HUES6 (cell line): ENCODE measurements at regions not wholly inside any gene's neighbourhood (a gene's known extent, or its start where the extent isn't known, plus 50 kb on each side); places are given as distances from the start of the nearest gene placed in this dataset.

Experiments
- H3K27ac ChIP-seq: 2 replicates; pipeline ENCODE4 v1.7.0; 2013; ENCODE audit warnings: low read depth, mild to moderate bottlenecking, low read length, inconsistent platforms
- H3K27me3 ChIP-seq: 2 replicates; pipeline ENCODE4 v1.6.1; 2013; ENCODE audit warnings: low read length; ENCODE audit not compliant: control insufficient read depth, insufficient read depth
- H3K36me3 ChIP-seq: 2 replicates; pipeline ENCODE4 v1.6.1; 2013; ENCODE audit warnings: low read length; ENCODE audit not compliant: control insufficient read depth, insufficient read depth
- H3K4me1 ChIP-seq: 2 replicates; pipeline ENCODE4 v1.6.1; 2013; ENCODE audit warnings: low read length; ENCODE audit not compliant: control insufficient read depth, insufficient read depth
- H3K4me3 ChIP-seq: 2 replicates; pipeline ENCODE4 v1.5.1; 2013; ENCODE audit warnings: low read depth, low read length
- H3K9ac ChIP-seq: one replicate; pipeline ENCODE4 v1.6.1; 2013; ENCODE audit warnings: mild to moderate bottlenecking, low read length
- H3K9me3 ChIP-seq: 2 replicates; pipeline ENCODE4 v1.6.1; 2013; ENCODE audit warnings: low read depth, low read length; ENCODE audit not compliant: control insufficient read depth, insufficient read depth

- Histone ChIP-seq H3K27ac (no peak overlapping the region), H3K36me3 (no peaks in the 10 kb centered on the region), H3K27me3 (no peaks in the 10 kb centered on the region), H3K4me3 (no peak overlapping the region), H3K4me1 (peaks cover 5% of the 10 kb centered on the region; the same call in 1 of the 2 replicates), H3K9me3 (no peaks in the 10 kb centered on the region), H3K9ac (no peak overlapping the region)
Measured at GRCh38 chr10:124176349-124177179, 83.2 kb upstream of the CHST15 start.

DNA sequence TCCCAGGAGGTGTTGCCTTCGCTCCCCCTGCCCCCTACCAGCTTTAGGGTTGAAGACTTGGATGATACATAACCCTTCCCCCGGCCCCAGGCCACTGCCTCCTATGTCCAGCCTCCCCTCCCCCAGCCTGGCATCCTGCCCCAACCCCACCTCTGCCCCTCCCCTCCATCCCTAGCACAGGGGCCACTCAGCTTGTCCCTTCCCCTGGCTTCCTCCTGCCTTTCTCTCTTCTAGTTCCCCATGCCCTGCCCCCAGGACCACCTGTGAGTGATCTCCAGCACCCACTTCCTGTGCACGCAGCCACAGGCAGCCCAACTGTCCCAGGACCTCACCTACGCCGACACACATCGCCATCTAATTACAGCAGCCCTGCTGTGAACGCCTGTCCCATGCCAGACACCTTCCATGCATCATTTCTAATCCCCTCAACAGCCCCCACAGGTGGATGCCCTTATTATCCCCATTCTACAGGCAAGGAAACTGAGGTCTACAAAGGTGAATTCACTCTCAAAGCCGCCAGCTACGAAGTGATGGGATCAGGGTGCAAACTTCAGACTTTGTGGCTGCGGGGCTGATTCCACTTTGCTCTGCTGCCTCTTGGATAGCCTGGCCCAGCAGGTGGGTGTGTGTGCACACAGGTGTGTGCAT, 82.4 kb upstream of the CHST15 start:
- Histone ChIP-seq H3K4me3 (no peak overlapping the region), H3K9ac (no peak overlapping the region), H3K36me3 (no peaks in the 10 kb centered on the region), H3K27me3 (no peaks in the 10 kb centered on the region), H3K27ac (no peak overlapping the region), H3K4me1 (peaks cover 5% of the 10 kb centered on the region; the same call in 1 of the 2 replicates), H3K9me3 (no peaks in the 10 kb centered on the region)

- Histone ChIP-seq H3K4me1 (peaks cover 5% of the 10 kb centered on the region; the same call in 1 of the 2 replicates), H3K9ac (no peak overlapping the region), H3K27ac (no peak overlapping the region), H3K27me3 (no peaks in the 10 kb centered on the region), H3K4me3 (no peak overlapping the region), H3K36me3 (no peaks in the 10 kb centered on the region), H3K9me3 (no peaks in the 10 kb centered on the region)
Measured at GRCh38 chr10:124174673-124175645, 81.6 kb upstream of the CHST15 start.

GRCh38 chr10:124174071-124174566, 80.7 kb upstream of the CHST15 start:
- no peaks in the 10 kb centered on the region for H3K27me3 ChIP-seq
- H3K27ac ChIP-seq = no peak overlapping the region
- H3K4me3 ChIP-seq = no peak overlapping the region
- H3K36me3 ChIP-seq = no peaks in the 10 kb centered on the region
- no peaks in the 10 kb centered on the region for H3K9me3 ChIP-seq
- H3K9ac ChIP-seq = no peak overlapping the region
- H3K4me1 ChIP-seq = peaks cover 5% of the 10 kb centered on the region; the same call in 1 of the 2 replicates

DNA sequence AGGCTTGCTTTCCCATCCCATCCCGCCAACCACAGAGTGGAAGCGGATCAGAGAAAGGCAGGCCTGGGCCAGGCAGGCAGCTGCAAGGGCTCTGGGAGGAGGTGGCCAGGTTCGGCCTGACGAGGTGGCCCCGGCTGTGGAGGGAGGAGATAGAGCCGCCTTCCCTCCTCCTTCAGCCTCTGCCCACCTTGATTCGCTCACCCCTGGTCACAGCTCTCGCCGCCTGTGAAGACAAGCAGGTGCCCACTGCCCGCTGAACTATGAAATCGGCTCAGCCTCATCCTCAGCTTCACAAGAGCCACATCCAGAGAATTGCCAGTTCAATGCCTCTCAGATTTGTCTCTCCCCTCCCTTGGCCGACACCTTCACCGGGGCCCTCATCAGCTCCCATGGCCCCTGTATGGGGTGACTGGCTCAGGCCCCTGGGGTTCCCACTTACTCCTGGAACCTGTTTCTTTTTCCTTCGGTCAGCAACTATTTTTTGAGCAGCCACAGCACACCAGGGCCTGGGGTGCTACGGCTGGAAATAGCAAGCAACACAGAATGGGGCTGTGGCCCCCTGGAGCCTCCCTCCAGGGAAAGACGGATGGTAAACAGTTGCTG, 80.0 kb upstream of the CHST15 start:
- Histone ChIP-seq H3K9me3 (no peaks in the 10 kb centered on the region), H3K4me3 (no peak overlapping the region), H3K27me3 (no peaks in the 10 kb centered on the region), H3K27ac (no peak overlapping the region), H3K9ac (no peak overlapping the region), H3K36me3 (no peaks in the 10 kb centered on the region), H3K4me1 (peaks cover 5% of the 10 kb centered on the region; the same call in 1 of the 2 replicates)

DNA sequence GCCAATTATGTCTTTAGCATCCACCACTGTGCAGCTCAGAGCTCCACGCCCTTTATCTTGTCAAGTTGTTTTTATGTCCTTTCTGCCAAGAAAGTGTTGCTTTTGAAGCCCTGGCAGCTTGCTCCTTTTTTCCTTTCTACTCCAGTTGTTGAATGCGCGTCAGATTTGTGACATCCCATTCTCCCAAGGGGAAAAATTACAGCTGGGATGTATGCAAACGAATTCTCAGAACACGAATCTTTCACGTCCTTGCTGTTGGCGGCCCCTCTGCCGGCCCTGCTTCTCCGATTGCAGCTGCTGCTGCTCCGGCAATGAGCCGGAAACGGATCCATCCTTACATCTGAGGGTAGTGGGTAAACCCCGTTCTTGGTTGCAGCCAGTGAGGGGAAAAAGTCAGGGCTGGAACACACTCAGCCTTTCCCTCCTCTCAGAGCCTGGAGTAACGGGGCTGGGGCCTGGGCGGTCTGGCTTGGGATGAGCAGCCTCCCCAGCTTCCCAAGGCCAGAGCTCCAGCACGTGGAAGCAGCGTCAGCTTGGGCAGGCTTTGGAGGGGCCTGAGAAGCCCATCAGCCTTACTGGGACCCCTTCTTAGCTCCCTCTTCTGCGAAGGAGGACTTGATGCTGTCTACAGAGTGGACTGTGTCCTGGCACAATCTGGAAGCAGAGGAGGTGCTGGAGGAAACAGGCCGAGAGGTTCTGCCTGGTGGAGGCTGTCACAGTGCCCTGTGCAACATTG, 79.0 kb upstream of the CHST15 start:
- Histone ChIP-seq H3K27ac (no peak overlapping the region), H3K9me3 (no peaks in the 10 kb centered on the region), H3K4me3 (no peak overlapping the region), H3K4me1 (peaks cover 5% of the 10 kb centered on the region; the same call in 1 of the 2 replicates), H3K9ac (no peak overlapping the region), H3K36me3 (no peaks in the 10 kb centered on the region), H3K27me3 (no peaks in the 10 kb centered on the region)

DNA sequence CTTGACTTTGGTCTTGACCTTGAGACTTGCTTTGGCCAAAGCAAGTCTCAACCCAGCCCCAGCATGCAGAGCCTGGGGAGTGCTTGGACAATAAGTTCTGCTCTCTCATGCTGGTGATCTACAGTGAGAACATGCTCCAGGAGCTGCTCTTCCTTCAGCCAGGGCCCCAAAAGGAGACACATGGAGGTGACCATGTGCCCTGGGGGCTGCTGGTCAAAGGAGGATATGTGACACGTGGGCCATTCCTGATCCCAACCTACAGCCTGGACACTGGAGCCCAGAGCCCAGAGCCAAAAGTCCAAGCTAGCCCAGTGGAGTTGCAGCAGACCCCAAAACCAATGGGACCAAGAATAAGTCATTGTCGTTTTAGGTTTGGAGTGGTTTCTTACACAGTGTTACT, 78.2 kb upstream of the CHST15 start:
- H3K27ac ChIP-seq = no peak overlapping the region
- no peak overlapping the region for H3K9ac ChIP-seq
- peaks cover 5% of the 10 kb centered on the region; the same call in 1 of the 2 replicates for H3K4me1 ChIP-seq
- H3K36me3 ChIP-seq = no peaks in the 10 kb centered on the region
- no peaks in the 10 kb centered on the region for H3K9me3 ChIP-seq
- H3K4me3 ChIP-seq = no peak overlapping the region
- H3K27me3 ChIP-seq = no peaks in the 10 kb centered on the region

- Histone ChIP-seq H3K9ac (no peak overlapping the region), H3K36me3 (no peaks in the 10 kb centered on the region), H3K9me3 (no peaks in the 10 kb centered on the region), H3K27ac (no peak overlapping the region), H3K4me1 (peaks cover 5% of the 10 kb centered on the region; the same call in 1 of the 2 replicates), H3K4me3 (no peak overlapping the region), H3K27me3 (no peaks in the 10 kb centered on the region)
Measured at GRCh38 chr10:124170631-124171030, 77.2 kb upstream of the CHST15 start.

DNA sequence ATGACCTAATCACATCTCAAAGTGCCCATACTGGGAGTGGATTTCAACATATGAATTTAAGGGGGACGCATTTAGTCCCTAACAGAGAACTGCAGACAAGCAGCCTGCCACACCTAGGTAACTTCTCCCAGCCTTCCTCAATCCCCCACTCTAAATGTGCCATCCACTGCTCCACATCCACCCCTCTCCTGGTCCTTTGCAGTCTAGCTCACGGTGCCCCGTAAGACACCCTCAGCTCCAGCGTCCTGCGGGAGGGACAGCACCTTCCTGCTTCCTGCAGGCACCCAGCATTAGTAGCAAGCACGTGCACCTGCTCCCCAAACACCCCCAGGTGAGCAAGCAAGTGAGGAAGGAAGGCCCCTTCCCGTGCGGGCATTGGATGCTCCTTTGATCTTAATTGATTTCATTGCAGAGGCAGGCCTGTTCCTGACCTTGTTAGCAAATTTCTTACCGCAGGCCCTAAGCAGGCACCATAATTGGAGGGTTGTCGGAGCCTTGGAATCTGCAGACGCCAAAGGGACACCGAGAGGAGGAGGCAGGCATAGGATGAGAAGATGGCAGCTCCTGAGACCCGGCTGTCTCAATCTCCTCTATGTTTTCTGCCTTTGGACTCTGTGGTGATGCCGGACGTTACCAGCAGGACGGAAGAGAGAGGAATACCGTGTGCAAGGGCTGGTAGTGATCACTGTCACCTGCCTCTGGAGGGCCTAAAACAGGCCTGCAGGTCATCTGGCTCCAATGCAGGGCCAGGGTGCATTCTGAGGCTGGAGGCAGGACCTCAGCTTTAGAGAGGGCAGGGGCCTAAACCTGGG, 75.8 kb upstream of the CHST15 start:
- Histone ChIP-seq H3K4me1 (no peaks in the 10 kb centered on the region), H3K9ac (no peak overlapping the region), H3K27ac (no peak overlapping the region), H3K27me3 (no peaks in the 10 kb centered on the region), H3K4me3 (no peak overlapping the region), H3K36me3 (no peaks in the 10 kb centered on the region), H3K9me3 (no peaks in the 10 kb centered on the region)
